ENCODE measurements at regions not wholly inside any gene's neighbourhood (a gene's known extent, or its start where the extent isn't known, plus 50 kb on each side); places are given as distances from the start of the nearest gene placed in this dataset.

- no peak for TF ChIP-seq ZNF70 (CRISPR knock-in tag; IDR thresholded peaks at IDR 0.05)
- TF ChIP-seq, protein P1, sequence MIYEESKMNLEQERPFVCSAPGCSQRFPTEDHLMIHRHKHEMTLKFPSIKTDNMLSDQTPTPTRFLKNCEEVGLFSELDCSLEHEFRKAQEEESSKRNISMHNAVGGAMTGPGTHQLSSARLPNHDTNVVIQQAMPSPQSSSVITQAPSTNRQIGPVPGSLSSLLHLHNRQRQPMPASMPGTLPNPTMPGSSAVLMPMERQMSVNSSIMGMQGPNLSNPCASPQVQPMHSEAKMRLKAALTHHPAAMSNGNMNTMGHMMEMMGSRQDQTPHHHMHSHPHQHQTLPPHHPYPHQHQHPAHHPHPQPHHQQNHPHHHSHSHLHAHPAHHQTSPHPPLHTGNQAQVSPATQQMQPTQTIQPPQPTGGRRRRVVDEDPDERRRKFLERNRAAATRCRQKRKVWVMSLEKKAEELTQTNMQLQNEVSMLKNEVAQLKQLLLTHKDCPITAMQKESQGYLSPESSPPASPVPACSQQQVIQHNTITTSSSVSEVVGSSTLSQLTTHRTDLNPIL (CRISPR knock-in tag; IDR thresholded peaks at IDR 0.05; ENCODE audit: low read depth), result no peak
- TF ChIP-seq ZFP30 (CRISPR knock-in tag; IDR thresholded peaks at IDR 0.05), result no peak
- TF ChIP-seq RARB (CRISPR knock-in tag; IDR thresholded peaks at IDR 0.05), result no peak
- TF ChIP-seq ZFP3 (CRISPR knock-in tag; IDR thresholded peaks at IDR 0.05), result no peak
- TF ChIP-seq, protein P2, sequence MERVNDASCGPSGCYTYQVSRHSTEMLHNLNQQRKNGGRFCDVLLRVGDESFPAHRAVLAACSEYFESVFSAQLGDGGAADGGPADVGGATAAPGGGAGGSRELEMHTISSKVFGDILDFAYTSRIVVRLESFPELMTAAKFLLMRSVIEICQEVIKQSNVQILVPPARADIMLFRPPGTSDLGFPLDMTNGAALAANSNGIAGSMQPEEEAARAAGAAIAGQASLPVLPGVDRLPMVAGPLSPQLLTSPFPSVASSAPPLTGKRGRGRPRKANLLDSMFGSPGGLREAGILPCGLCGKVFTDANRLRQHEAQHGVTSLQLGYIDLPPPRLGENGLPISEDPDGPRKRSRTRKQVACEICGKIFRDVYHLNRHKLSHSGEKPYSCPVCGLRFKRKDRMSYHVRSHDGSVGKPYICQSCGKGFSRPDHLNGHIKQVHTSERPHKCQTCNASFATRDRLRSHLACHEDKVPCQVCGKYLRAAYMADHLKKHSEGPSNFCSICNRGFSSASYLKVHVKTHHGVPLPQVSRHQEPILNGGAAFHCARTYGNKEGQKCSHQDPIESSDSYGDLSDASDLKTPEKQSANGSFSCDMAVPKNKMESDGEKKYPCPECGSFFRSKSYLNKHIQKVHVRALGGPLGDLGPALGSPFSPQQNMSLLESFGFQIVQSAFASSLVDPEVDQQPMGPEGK (CRISPR knock-in tag; IDR thresholded peaks at IDR 0.05; ENCODE audit: borderline replicate concordance), result no peak
- TF ChIP-seq ARNTL (CRISPR knock-in tag; IDR thresholded peaks at IDR 0.05; ENCODE audit: borderline replicate concordance, low read depth), result no peak
- no peak for TF ChIP-seq TOX (CRISPR knock-in tag; IDR thresholded peaks at IDR 0.05; ENCODE audit: borderline replicate concordance)
Observed at GRCh38 chr22:49464037-49464436, 363.6 kb downstream of the BRD1 start.

Data from SK-N-SH treated with all-trans-retinoic acid at 6 μM for 48 hours (cell line).